Activated T-cell treated with anti-CD3 and anti-CD28 coated beads for 1 hour (primary cell): ENCODE measurements at regions not wholly inside any gene's neighbourhood (a gene's known extent, or its start where the extent isn't known, plus 50 kb on each side); places are given as distances from the start of the nearest gene placed in this dataset.
"Not testable (repeated sequence)": the region's sequence is repeated elsewhere in the genome, so short reads cannot be mapped to it uniquely, and the experiment has no call there.

ENCODE experiments used
- DNase-seq: peaks from one replicate; pipeline ENCODE4 v3.0.0-alpha.2; 2020; ENCODE audit warnings: low read depth

- DNase-seq, result no peak
These were observed 205.5 kb downstream of the SLC4A3 start for GRCh38 chr2:219832904-219833303.

GRCh38 chr2:219835493-219835892, 208.1 kb downstream of the SLC4A3 start:
- no peak for DNase-seq

GRCh38 chr2:219836647-219837177, 209.3 kb downstream of the SLC4A3 start:
- no peak for DNase-seq

GRCh38 chr2:219844401-219845091, 217.1 kb downstream of the SLC4A3 start:
- DNase-seq, result no peak

- no peak for DNase-seq
These were observed 221.5 kb downstream of the SLC4A3 start for GRCh38 chr2:219848882-219849281.

GRCh38 chr2:219851169-219851568, 223.7 kb downstream of the SLC4A3 start:
- DNase-seq, result no peak

GRCh38 chr2:219851801-219852481, 224.5 kb downstream of the SLC4A3 start:
- DNase-seq, result no peak

GRCh38 chr2:219852626-219853025, 225.2 kb downstream of the SLC4A3 start:
- no peak for DNase-seq

- DNase-seq, result no peak
These were observed 229.2 kb downstream of the SLC4A3 start for GRCh38 chr2:219856602-219857001.

- DNase-seq, result no peak
These were observed 230.3 kb downstream of the SLC4A3 start for GRCh38 chr2:219857751-219858150.

GRCh38 chr2:219861307-219861706, 233.9 kb downstream of the SLC4A3 start:
- DNase-seq, result no peak

GRCh38 chr2:219864154-219864553, 236.7 kb downstream of the SLC4A3 start:
- DNase-seq, result no peak

GRCh38 chr2:219868635-219869034, 241.2 kb downstream of the SLC4A3 start:
- no peak for DNase-seq

GRCh38 chr2:219870041-219870440, 242.6 kb downstream of the SLC4A3 start:
- DNase-seq, result no peak

GRCh38 chr2:219871351-219871750, 243.9 kb downstream of the SLC4A3 start:
- no peak for DNase-seq

GRCh38 chr2:219875036-219875435, 247.6 kb downstream of the SLC4A3 start:
- no peak for DNase-seq

GRCh38 chr2:219875986-219876385, 248.6 kb downstream of the SLC4A3 start:
- not testable (repeated sequence) for DNase-seq

GRCh38 chr2:219876931-219877330, 249.5 kb downstream of the SLC4A3 start:
- no peak for DNase-seq

GRCh38 chr2:219877728-219878127, 250.3 kb downstream of the SLC4A3 start:
- no peak for DNase-seq

GRCh38 chr2:219878516-219878915, 251.1 kb downstream of the SLC4A3 start:
- DNase-seq, result no peak

- DNase-seq, result no peak
These were observed 254.4 kb downstream of the SLC4A3 start for GRCh38 chr2:219881851-219882250.

GRCh38 chr2:219886615-219887014, 259.2 kb downstream of the SLC4A3 start:
- no peak for DNase-seq

GRCh38 chr2:219887870-219888269, 260.4 kb downstream of the SLC4A3 start:
- no peak for DNase-seq

- DNase-seq, result no peak
These were observed 266.1 kb downstream of the SLC4A3 start for GRCh38 chr2:219893541-219893940.
